GM19463 (cell line): ENCODE measurements at regions not wholly inside any gene's neighbourhood (a gene's known extent, or its start where the extent isn't known, plus 50 kb on each side); places are given as distances from the start of the nearest gene placed in this dataset.

Experiments
- ATAC-seq: cut with Tn5 transposase; IDR thresholded peaks from one replicate; pipeline ENCODE4 v1.9.1; 2021; ENCODE audit warnings: mild to moderate bottlenecking, moderate library complexity; ENCODE audit not compliant: unreplicated experiment

DNA sequence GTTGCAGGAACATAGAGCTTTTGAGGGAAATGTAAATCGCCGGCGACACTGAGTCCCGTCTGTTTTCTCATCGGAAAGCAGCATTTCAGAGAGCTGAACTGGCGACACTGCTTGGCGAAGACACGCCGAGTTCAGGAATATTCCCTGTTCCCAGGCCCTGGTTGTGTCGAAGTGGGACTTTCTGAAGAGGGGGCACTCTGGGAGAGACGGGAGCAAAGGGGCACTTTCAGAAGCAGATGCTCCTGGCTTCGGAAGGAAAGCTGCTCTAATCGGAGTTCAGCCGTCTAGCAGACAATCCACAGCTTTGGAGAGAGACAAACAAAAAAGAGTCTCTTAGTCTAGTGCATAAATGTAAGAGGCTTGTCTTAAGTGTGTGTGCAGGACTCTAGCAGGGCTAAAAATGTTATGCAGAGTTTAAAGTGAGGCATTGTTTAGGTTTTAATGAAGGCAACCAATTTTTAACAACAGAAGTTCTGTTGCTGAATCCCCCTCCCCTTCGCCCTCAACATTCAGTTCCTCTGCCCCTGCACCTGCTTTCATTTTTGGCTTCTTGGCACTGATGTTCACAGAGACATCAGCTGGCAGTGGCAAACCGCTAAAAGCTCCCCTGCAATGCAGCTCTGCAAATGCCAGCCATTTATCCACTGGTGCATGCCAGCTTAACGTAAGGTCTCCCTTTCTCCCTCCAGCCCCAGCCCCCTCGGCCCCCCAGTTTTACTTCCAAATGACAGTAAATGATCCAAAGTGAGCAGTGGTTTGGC is 289.5 kb upstream of the MPDZ start:
- peak; percentile 54 for ATAC-seq

DNA sequence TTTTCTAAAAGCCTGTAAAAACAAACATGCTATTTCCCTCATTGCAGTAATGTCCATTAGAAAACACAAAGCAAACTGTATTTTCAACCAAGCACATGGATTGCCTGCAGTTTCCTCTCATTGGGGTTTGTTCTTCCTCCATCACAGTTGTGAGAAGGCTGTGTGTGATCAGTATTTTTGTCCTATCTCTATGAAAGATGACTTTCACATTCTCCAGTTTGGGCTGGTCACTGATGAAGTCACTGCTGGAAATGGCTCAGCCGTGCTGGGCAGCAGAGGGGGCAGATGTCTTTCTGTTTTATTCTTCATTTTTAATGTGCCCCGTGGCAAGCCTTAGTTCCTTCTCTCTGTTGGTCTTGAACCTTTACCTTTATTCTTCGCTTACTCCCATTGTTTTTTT is 288.9 kb upstream of the MPDZ start:
- peak; percentile 42 for ATAC-seq

DNA sequence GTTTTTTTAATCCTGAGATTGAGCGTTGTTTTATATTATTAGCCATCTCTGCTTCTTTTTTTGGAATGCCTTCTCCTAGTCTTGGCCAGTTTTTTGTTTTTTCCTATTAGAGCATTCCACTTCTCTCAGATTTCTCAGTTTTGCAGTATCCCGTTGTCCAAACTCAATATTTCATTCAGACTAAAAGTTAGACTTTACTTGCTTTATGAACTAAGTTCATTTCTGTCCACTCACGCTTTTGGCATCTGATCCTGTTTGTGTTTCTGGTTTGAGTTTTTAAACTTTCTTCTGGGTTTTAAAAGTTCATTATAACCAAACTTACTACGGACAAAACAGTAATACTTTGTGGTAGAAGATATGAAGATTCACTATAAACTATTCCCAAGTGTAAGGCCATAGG is 288.3 kb upstream of the MPDZ start:
- no peak for ATAC-seq

DNA sequence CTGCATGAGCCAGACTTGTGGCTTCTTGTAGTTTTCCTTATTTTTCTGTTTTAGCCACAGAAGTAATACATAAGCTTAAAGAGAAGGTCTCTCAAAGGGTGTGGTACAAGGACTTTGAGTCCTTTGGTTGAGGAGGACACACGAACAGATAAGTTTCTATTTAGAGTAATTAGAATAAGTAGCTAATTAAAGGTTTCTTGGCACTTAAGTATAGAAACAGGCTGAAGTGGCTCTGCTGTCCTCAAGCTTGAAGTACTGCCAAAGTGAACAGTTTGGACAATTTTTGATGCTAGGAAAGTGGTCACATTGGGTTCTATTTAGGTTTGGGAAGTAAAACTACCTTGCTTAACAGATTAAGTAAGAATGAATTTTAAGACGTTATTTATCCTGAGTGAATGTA is 278.3 kb upstream of the MPDZ start:
- ATAC-seq, result no peak

DNA sequence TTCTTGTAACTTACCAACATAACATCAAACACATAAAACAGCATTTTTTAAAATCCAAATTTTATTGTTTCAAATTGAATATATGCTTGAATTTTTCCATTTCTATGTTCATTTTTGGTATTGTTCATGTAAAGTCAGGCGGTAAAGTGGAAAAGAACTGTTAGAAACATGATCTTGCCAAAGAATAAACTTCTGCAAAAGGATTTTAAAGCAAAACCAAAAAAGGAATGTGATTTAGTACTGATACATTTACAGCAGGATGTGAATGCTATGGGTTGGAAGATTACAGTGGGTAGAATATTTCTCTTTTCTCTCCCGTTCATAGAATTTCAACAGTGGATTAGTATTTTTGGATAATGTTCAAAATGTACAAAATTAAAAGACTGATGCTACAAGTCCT is 277.2 kb upstream of the MPDZ start:
- no peak for ATAC-seq

DNA sequence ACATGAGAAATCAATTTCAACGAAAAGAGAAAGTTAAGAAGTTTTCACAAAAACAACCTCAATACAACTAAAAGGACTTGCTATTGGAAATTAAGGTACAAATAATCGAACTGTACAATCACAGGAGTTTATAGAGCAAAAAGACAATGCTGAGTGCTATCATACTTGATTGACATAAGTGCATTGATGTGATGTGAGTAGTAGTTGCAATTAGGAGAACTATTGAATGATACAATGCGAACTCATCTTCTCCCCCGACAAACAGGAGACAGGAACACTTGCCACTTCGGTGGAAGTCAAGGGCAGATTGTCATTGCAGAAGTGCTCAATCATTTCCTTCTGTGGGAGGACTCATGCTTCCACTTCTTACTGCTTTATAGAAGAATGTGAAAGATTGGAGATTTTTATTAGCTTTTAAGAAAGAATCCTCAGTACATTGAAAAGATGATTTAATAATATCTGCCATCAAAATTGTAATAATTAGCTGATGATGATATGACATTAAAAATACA is 276.6 kb upstream of the MPDZ start:
- no peak for ATAC-seq

DNA sequence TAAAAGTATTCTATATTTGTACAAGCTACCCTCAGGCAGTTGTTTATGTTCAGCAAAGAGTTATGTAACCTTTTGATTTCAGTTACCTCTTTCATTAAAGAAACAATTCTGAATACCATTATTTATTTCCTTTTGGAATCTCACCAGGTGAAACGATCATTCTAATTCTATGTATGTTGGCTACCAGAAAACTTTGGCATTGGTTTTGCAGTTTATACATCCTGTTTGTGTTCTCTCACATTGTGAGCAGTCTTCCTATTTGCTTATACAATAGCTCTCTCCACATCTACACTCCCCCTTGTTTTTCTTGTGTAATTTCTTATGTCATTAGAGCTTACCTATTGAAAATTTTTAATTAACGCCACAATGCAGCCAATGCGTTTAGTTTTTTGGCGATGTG is 276.0 kb upstream of the MPDZ start:
- ATAC-seq, result no peak

DNA sequence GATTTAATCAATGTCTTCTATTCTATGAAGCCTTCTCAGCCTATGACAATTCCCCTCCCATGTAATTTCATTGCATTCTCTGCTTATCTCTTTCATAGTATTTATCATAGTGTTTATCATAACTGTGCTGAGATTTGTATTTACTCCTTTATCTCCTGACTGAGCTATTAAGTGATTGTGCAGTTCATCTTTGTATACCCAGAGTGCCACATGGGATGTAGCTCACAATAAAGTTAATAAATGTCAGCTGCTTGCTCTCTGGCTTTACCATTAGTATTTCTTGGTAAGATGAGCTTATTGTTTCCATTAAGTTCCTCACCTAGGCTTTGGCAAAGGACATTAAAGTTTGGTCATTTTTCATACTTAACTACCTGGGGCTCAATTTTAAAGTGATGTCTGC is 275.1 kb upstream of the MPDZ start:
- no peak for ATAC-seq

DNA sequence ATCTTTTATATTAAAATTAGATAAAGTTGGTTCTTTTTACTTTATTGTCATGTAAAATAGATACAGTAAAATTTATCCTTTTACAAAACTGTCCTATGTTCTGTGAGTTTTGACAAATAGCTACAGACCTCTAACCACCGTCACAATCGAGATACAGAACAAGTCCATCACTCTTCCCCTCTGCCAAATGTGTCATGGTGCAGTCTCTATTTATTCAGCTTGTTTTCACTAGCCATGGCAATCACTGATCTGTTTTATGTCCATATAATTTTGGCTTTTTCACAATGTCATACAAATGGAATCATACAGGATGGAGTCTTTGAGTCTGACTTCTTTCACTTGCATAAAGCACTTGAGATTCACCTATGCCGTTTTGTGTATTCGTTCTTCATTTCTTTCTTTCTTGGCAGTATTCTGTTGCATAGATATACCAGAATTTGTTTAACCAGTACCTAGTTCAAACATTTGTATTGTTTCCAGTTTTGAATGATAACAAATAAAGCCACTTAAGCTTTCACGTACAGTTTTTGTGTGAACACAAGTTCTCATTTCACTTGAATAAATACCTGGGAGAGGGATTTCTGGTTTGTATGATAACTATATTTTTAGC is 273.2 kb upstream of the MPDZ start:
- no peak for ATAC-seq

DNA sequence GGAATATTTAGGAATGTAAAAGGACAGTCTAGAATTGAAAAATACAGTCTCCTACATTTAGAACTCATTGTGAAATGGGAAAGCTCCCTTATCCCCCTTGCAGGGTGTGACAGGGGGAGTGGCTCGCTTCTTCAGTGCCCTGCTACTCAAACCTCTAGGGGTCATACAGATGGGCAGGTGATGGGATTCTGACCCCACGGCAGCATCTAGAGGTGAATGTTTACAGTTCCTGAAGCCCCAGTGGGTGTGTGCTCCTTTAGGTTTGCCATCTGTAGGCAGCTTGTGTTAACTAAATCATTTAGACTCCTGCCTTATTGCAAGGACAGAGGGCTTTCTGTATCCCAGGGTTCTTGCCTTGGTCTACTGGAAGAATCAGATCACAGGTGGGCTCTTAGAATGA is 271.0 kb upstream of the MPDZ start:
- no peak for ATAC-seq

DNA sequence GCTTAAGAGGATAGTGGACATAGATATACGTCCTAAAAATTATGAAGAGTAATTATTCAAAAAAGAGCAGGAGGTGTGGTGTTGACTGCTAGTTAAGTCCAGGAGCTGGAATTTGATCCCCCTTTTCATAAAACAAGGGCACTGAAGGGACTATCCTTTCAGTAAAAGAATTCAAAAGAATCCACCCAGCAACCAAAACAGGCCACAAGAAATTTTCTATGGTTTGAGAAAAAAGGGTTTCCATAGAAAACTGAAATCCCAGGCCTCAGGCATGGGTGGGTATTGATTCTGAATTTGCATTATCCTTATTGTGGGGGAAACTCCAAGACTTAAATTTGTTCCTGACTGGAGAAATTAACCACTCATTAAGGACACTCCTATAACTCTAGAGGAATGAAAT is 269.0 kb upstream of the MPDZ start:
- ATAC-seq, result no peak

DNA sequence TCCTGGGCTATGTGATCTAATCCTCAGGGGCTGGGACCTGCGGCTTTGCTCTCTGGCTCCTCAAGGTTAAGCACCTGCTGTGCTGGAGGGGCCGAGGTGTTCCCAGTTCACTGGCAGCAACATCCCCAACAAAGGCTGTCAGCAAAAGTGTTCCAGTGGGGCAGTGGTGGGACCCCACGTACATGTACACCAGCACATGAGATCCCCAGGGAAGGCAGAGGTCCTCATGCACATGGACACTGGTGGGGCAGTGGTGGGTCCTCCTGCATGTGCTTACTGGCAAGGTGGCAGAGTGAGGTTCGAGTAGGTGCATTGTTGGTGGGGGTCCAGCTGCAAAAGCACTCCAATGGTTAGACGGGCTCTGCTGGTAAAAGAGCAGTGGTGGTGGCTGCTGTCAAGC is 255.6 kb upstream of the MPDZ start:
- ATAC-seq, result no peak

DNA sequence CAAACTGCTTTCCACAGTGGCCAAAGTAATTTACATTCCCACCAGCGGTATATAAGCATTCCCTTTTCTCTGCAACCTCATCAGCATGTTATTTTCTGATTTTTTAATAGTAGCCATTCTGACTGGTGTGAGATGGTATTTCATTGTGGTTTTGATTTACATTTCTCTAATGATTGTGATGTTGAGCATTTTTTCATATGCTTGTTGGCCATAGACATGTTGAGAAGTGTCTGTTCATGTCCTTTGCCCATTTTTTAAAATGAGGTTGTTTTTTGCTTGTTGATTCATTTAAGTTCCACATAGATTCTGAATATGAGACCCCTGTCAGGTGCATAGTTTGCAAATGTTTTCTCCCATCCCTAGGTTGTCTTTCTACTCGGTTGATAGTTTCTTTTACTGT is 254.5 kb upstream of the MPDZ start:
- no peak for ATAC-seq

DNA sequence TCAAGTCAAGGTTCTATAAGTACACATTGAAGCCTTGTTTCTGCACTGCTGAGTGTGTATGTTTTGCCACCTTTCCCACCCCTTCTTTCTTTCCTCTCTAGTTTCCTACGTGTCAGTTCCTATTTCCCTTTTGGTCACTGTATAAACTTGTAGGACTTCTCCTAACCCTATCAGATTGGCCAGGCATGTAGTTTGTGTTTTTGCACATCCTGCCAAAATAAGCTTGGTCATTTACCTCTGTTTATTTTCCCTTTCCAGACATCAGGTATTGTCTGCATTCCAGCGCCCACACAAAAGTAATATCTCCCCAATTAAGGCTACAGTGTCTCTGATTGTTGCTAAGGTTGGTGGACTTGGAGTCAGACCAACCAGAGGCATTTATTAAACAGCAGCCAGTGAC is 252.9 kb upstream of the MPDZ start:
- ATAC-seq, result no peak

DNA sequence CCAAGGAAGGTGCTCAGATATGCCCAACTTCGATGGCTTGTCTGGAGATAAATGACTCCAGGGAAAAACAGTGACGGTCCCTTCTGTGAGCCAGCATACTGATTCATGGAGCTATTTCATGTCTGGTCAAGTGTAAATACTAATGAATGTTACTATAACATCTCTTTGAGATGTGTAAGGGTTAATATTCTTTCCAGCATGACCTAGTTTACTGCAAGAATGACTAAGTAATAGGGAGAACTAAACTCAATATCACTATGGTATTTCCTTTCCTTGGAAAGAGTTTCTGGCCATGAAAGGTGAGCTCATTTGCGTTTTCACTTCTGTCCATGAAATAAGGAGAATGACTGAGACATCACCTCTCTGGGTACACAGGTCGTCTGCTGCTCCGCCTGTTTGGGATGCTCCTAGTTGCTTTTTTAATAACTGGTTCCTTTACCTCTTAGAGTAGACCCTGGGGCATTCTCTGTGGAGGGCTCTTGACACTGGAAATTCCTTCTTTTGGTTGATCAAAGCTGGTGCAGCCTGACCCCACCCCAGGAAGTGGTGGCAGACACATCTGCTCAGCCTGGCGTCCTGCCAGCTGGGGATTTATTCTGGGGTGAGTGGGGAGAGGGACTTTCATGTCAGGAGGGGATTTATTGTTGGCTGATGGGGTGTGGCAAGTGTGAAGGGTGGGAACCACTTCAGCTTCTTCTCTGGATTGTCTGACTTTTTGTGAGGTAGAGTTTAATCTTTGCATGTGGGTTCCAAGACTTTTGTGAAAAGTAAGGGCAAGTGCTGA is 250.0 kb upstream of the MPDZ start:
- ATAC-seq, result no peak

DNA sequence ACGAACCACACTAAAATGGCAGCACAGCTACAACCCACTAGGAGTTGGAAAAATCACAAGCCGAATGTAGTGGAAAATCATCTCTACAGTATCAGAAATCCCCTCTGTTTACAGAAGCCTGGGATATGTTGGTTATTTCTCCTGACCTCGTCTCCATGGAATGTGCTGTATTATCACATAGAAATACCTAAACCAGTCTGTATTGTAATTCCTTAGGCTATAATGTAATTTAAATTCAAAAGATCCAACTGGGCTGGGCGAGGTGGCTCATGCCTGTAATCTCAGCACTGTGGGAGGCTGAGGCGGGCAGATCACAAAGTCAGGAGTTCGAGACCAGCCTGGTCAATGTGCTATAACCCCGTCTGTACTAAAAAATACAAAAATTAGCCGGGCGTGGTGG is 244.8 kb upstream of the MPDZ start:
- no peak for ATAC-seq

DNA sequence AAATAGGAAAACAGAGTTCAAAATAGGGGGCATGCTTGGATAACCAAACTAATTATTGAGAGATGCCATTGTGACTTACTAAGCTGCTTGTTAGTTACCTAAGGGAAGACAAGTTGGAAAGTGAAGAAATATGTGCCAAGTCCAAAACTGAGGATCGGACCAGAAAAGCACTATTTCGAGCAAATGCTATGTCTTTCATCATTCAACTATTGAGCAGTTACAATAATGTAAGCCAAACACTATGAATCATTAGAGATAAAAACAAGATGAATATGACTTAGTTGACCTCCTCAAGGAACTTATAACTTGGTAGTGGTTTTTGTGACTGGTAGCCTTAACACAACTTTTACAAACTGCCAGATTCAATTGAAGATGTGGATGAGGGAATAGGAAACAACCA is 240.6 kb upstream of the MPDZ start:
- no peak for ATAC-seq

DNA sequence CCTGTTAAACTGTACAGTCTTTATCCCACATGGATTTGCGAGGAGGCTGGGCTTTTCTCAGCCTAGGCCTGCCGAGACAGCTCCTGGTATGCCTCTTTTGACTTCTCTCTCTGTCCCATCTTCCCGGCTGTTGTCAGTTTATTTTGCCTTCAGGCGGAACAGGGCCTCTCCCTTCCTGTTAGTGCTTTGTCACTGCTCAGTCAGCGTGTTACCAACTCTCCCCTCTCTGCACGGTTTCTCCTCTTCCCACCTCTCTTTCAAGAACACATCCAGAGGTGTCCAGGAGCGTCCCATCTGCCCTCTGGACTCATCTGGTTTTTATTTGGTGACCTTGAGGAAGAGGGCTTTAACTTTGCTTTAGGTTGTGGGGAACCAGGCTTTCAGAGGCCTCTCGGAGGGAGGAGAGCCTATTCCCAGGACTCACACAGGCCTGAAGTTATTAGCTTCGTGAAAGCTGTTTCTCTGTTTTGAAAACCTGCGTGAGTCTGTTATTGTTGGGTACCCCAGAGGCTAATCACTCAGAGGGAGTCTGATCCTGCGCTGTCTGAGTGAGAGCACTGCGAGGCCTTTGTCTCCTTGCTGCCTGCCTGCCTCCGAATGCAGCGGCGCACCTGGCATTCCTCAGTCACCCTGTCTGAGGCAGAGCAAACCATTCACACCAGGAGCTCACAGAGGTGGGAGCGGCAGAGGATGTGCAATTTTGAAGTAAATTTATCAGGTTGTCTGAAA is 234.4 kb upstream of the MPDZ start:
- no peak for ATAC-seq

DNA sequence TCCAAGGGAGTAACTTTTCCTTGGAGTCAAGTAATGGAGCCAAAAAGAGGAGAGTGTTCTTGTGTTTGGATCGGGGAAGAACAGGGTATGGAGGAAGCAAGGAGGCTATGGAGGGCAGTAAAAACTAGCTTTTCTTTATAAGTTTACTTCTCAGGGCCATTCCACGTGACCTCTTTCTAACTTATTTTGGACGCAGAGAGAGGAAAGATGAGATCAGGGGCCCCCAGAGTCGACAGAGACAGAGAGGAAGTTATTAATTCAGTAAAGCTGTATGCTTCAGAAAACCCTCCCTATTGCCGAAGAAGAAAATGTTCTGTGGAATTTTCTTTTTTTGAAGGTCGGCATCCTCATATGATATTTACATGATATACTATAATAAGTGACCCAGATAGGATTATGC is 233.8 kb upstream of the MPDZ start:
- ATAC-seq, result no peak

DNA sequence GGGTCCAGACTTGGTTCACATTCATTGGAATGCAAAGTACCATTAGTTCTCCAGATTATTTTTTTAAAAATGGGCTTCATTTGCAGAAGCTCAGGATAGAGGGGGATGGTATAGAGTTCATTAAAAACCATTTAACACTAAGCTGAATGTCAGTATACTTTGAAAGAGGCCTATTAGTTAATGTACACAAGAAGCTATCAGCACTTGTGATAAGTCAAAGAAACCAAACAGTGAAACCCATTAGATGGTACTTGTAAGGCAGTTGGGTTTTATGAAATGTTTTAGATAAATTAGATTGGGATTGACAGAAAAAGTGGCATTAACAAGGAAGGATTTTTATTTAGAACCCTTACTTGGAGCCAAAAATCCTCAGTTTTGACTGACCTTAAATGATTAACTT is 229.2 kb upstream of the MPDZ start:
- no peak for ATAC-seq

DNA sequence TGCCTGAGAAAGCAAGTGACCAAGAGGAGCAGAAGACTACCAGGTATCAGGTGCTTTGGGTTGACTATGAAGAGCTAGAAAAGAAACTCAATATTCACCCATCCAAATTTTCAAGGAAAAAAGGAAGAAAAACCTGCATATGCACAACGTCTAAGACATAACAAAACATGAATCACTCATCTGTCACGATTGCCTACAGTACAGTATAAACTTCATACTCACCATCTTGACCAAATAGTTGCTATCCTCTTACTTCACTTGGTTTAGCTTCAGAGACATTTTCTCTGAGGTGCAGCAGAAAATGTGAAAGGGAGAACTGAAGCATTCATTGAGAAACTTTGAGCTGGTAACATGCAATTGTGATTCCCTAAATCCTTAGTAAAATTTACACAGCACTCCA is 228.6 kb upstream of the MPDZ start:
- no peak for ATAC-seq
